Hepatocyte (in vitro differentiated cells): ENCODE measurements at regions not wholly inside any gene's neighbourhood (a gene's known extent, or its start where the extent isn't known, plus 50 kb on each side); places are given as distances from the start of the nearest gene placed in this dataset.

Experiments used
- DNase-seq: peaks from one replicate; pipeline ENCODE4 v3.0.0-alpha.2; 2016; ENCODE audit warnings: low spot score
- H2AFZ ChIP-seq: fragments of 200-600 bp; sonication (generic); 2 replicates; pipeline ENCODE4 v1.6.0; 2016; ENCODE audit warnings: antibody characterized with exemption, mild to moderate bottlenecking
- H3K27ac ChIP-seq: fragments of 200-600 bp; sonication (generic); 2 replicates; pipeline ENCODE4 v1.5.1; 2016; ENCODE audit warnings: mild to moderate bottlenecking
- H3K27me3 ChIP-seq: fragments of 200-600 bp; sonication (generic); 2 replicates; pipeline ENCODE4 v1.6.1; 2016
- H3K36me3 ChIP-seq: fragments of 200-600 bp; sonication (generic); replicated peaks from 2 replicates; pipeline ENCODE4 v1.5.1; 2016; ENCODE audit warnings: low read depth; ENCODE audit not compliant: insufficient read depth
- H3K4me1 ChIP-seq: fragments of 200-600 bp; sonication (generic); 2 replicates; pipeline ENCODE4 v1.5.1; 2016; ENCODE audit warnings: mild to moderate bottlenecking, moderate library complexity; ENCODE audit not compliant: insufficient read depth
- H3K4me2 ChIP-seq: fragments of 200-600 bp; sonication (generic); 2 replicates; pipeline ENCODE4 v1.6.0; 2016
- H3K4me3 ChIP-seq: fragments of 200-600 bp; sonication (generic); 2 replicates; pipeline ENCODE4 v1.5.1; 2016; ENCODE audit warnings: mild to moderate bottlenecking
- H3K79me2 ChIP-seq: fragments of 200-600 bp; sonication (generic); 2 replicates; pipeline ENCODE4 v1.6.0; 2017; ENCODE audit warnings: mild to moderate bottlenecking
- H3K9me2 ChIP-seq: fragments of 200-600 bp; sonication (generic); replicated peaks from 2 replicates; pipeline ENCODE4 v1.6.0; 2017; ENCODE audit warnings: mild to moderate bottlenecking; ENCODE audit not compliant: insufficient read depth
- H3K9me3 ChIP-seq: fragments of 200-600 bp; sonication (generic); 2 replicates; pipeline ENCODE4 v1.5.1; 2016; ENCODE audit warnings: low read depth, mild to moderate bottlenecking
- H4K20me1 ChIP-seq: fragments of 200-600 bp; sonication (generic); 2 replicates; pipeline ENCODE4 v1.6.0; 2016; ENCODE audit warnings: mild to moderate bottlenecking; ENCODE audit not compliant: insufficient read depth, poor library complexity, severe bottlenecking
- EZH2 ChIP-seq: fragments of 200-600 bp; sonication (generic); IDR thresholded peaks from 2 replicates; pipeline ENCODE4 v1.6.1; 2016; ENCODE audit warnings: antibody characterized with exemption, mild to moderate bottlenecking, borderline replicate concordance
- EZH2phosphoT487 ChIP-seq: fragments of 200-600 bp; sonication (generic); IDR thresholded peaks from one replicate; pipeline ENCODE4 v1.6.1; 2018; ENCODE audit warnings: antibody characterized with exemption, mild to moderate bottlenecking, low read depth, moderate library complexity; ENCODE audit not compliant: unreplicated experiment, severe bottlenecking
- WGBS: methylation state at CpG from one replicate; pipeline ENCODE4 v1.1.6; 2016; ENCODE audit warnings: low lambda C conversion rate; ENCODE audit errors: missing lambda C conversion rate; 5-methylcytosine and 5-hydroxymethylcytosine counted together
- TF ChIP-seq, protein P1 (sequence below): fragments of 200-600 bp; sonication (generic); IDR thresholded peaks from 2 replicates; pipeline ENCODE4 v1.5.1; 2016; ENCODE audit warnings: antibody characterized with exemption, mild to moderate bottlenecking; ENCODE audit not compliant: poor library complexity

DNA sequence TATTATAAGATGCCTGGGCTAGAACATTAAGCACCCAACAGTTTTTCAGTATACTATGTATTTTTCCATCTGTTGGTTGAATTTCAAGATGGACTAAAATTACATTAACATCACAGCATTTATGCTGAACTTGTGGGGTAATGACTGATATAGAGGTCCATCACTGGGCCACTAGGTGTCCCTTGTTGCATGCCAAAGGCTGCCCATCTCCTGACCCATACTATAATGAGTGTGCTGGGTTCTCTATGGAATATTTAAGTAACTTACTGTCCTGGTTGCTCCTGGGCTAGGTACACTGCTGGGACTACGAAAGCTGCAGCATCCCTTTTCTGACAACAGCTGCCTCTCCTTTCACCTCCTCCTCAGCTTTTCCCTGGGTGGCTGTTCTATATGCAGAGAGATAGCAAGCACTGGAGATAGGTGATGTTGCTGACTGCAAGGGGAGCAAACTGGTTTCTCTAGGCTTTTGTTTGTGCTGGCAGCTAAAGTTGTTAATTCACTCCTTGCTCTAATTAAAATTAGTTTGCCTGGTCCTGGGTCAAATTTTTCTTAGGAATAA lies 138.6 kb upstream of the TRHDE start:
- no peak for DNase-seq
- no peak overlapping the region for H3K4me2 ChIP-seq
- no peaks in the 10 kb centered on the region for H3K27me3 ChIP-seq
- H3K9me2 ChIP-seq: no peaks in the 10 kb centered on the region
- H4K20me1 ChIP-seq: no peaks in the 10 kb centered on the region
- no peaks in the 10 kb centered on the region for H3K79me2 ChIP-seq
- H3K4me3 ChIP-seq: no peak overlapping the region
- no peaks in the 10 kb centered on the region for H3K4me1 ChIP-seq
- H3K36me3 ChIP-seq: no peaks in the 10 kb centered on the region
- H3K9me3 ChIP-seq: no peaks in the 10 kb centered on the region
- no peak overlapping the region for H3K27ac ChIP-seq
- TF ChIP-seq EZH2phosphoT487: no peak
- TF ChIP-seq EZH2: no peak
- TF ChIP-seq, protein P1, sequence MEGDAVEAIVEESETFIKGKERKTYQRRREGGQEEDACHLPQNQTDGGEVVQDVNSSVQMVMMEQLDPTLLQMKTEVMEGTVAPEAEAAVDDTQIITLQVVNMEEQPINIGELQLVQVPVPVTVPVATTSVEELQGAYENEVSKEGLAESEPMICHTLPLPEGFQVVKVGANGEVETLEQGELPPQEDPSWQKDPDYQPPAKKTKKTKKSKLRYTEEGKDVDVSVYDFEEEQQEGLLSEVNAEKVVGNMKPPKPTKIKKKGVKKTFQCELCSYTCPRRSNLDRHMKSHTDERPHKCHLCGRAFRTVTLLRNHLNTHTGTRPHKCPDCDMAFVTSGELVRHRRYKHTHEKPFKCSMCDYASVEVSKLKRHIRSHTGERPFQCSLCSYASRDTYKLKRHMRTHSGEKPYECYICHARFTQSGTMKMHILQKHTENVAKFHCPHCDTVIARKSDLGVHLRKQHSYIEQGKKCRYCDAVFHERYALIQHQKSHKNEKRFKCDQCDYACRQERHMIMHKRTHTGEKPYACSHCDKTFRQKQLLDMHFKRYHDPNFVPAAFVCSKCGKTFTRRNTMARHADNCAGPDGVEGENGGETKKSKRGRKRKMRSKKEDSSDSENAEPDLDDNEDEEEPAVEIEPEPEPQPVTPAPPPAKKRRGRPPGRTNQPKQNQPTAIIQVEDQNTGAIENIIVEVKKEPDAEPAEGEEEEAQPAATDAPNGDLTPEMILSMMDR: no peak
- 68% methylated on average over 1 of the region's 1 CpG for WGBS
- no peak overlapping the region for H2AFZ ChIP-seq

DNA sequence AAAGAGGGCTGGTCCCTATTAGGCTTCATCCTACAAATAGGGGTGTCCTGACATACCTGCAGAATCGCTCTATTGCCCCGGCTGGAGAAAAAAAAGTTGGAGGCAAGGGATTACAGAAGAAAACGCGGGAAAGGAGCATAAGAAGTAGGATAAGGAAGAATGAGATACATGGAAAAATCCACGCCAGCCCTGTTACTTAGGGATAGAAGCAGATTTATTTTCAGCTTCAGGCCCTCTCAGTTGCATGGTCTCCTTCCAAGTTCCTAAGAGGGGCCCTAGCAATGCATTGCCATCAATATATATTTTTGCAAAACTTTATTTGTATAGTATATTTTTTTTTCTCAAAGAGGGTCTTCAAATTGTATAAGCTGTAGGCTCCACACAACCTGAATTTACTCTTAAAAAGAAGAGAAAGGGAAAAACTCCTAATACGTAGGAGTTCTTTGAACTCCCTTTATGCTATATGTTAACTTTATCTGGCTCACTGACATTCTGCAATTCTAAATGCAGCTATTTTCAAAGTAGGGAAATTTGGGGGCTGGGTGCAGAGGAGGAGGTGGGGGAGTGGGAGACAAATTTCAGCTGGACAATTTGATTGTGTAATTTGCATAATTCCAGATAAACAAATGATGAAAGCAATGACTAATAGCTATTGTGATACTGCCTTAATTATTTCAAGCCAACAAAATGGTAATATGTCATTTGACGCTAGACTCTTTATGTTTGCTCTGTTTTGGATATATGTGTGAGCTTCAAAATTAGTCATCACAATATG lies 137.7 kb upstream of the TRHDE start:
- no peak overlapping the region for H3K4me3 ChIP-seq
- H4K20me1 ChIP-seq: no peaks in the 10 kb centered on the region
- no peak for TF ChIP-seq EZH2
- no peak for TF ChIP-seq EZH2phosphoT487
- TF ChIP-seq, protein P1: no peak
- no peaks in the 10 kb centered on the region for H3K27me3 ChIP-seq
- H3K27ac ChIP-seq: no peak overlapping the region
- no peak overlapping the region for H2AFZ ChIP-seq
- no peaks in the 10 kb centered on the region for H3K4me1 ChIP-seq
- WGBS: 89% methylated on average over 7 of the region's 7 CpGs
- no peak for DNase-seq
- H3K9me3 ChIP-seq: no peaks in the 10 kb centered on the region
- no peaks in the 10 kb centered on the region for H3K79me2 ChIP-seq
- no peak overlapping the region for H3K4me2 ChIP-seq
- no peaks in the 10 kb centered on the region for H3K36me3 ChIP-seq
- no peaks in the 10 kb centered on the region for H3K9me2 ChIP-seq

DNA sequence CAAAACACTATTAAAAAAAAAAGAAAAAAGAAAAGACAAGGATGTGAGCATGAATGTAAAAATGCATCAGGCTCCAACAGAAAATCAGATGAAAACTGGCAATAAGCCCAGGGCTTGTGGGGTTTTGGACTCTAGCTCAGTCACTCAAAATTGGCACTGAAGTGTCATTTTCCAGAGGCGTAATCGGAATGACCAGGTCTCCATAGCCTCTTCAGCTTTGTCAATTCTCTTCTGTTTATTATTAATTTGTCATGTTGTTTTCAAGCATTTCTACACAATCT lies 137.2 kb upstream of the TRHDE start:
- DNase-seq: no peak
- H3K9me3 ChIP-seq: no peaks in the 10 kb centered on the region
- H3K27me3 ChIP-seq: no peaks in the 10 kb centered on the region
- H2AFZ ChIP-seq: no peak overlapping the region
- no peaks in the 10 kb centered on the region for H3K79me2 ChIP-seq
- H3K4me3 ChIP-seq: no peak overlapping the region
- H3K4me2 ChIP-seq: no peak overlapping the region
- H3K4me1 ChIP-seq: no peaks in the 10 kb centered on the region
- no peaks in the 10 kb centered on the region for H3K9me2 ChIP-seq
- 97% methylated on average over 2 of the region's 2 CpGs for WGBS
- no peaks in the 10 kb centered on the region for H3K36me3 ChIP-seq
- TF ChIP-seq EZH2phosphoT487 (no peak), EZH2 (no peak)
- TF ChIP-seq, protein P1: no peak
- no peaks in the 10 kb centered on the region for H4K20me1 ChIP-seq
- no peak overlapping the region for H3K27ac ChIP-seq
